ENCODE measurements at regions not wholly inside any gene's neighbourhood (a gene's known extent, or its start where the extent isn't known, plus 50 kb on each side); places are given as distances from the start of the nearest gene placed in this dataset.

DNA sequence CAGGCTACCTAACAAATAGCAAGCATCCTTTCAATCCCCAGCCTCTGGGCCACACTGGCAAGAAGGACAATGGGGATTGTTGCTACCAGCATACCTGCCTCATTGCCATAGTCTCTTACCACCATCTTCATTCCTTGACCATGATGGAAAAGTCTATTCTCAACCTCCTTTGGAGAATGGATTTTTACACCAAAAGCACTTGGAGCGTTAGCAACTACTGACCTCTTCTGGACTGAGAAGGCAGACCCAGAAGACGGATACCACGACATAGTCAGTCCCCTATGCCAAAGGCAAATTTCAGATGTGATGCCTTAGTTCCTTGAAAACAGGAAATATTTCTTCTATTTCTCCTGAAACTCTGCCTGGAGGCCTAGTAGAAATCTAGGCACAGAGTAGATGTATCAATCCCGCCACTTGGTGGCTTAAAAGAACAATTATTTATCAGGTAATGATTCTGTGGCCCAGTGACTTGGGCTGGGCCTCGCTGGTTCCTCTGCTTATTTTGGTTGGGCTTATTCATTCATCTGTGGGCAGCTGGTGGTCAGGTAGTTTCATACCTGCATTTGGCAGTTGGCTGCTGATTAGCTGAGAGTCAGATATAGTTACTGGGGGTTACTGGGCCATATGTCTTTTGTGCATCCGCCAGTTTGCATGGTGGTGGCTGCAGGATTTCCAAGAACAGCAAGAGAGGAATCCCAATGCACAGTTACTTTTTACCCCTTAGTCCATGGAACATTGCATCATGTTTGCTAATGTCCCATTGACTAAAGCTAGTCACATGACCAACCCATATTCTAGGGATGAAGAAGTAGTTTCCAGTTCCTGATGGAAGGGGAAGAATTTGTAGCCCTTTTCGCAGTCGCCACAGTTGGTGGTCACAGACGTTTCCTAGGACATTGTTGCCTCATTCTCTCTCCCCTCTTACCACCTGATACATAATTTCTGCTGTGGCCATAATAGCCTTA lies 75.2 kb downstream of the DHCR7 start:
- no peak for DNase-seq
- Histone ChIP-seq H3K4me2 (no peak overlapping the region), H2AFZ (ENCODE audit: low read depth) (no peak overlapping the region), H3K4me1 (ENCODE audit: control insufficient read depth in 1 of 2, insufficient read depth in 2 of 2, low read depth in 1 of 2, low read length in 1 of 2) (no peaks in the 10 kb centered on the region), H3K27me3 (ENCODE audit: insufficient read depth) (no peaks in the 10 kb centered on the region), H3K79me2 (ENCODE audit: insufficient read depth) (no peaks in the 10 kb centered on the region), H3K27ac (ENCODE audit: low read depth in 2 of 2, low read length in 1 of 2) (no peak overlapping the region), H3K36me3 (replicated peaks in 1 of 2; ENCODE audit: control insufficient read depth in 1 of 2, insufficient read depth in 2 of 2, low read length in 1 of 2) (no peaks in the 10 kb centered on the region), H4K20me1 (ENCODE audit: insufficient read depth) (no peaks in the 10 kb centered on the region), H3F3A (replicated peaks; ENCODE audit: insufficient read depth) (no peaks in the 10 kb centered on the region), H3K9me3 (no peaks in the 10 kb centered on the region), H3K4me3 (ENCODE audit: low read depth in 2 of 2, low read length in 1 of 2) (no peak overlapping the region), H3K9me2 (no peaks in the 10 kb centered on the region), H3K9ac (no peak overlapping the region)
- 51% methylated on average over 9 of the region's 9 CpGs for WGBS (ENCODE audit: low lambda C conversion rate)
- CTCF ChIA-PET = interaction anchor here (1.1 to 2.1 kb wide), 2 partner anchors 13 to 286 kb away, joined by 3 to 7 read pairs; no protein-coding TSS in a partner anchor
- peak; percentile 58 for TF ChIP-seq RAD21 (IDR thresholded peaks at IDR 0.05; ENCODE audit: low read length)
- no peak for TF ChIP-seq MXI1 (IDR thresholded peaks at IDR 0.05; ENCODE audit: low read depth, low read length)
- POLR2A ChIA-PET = no interaction called here

DNA sequence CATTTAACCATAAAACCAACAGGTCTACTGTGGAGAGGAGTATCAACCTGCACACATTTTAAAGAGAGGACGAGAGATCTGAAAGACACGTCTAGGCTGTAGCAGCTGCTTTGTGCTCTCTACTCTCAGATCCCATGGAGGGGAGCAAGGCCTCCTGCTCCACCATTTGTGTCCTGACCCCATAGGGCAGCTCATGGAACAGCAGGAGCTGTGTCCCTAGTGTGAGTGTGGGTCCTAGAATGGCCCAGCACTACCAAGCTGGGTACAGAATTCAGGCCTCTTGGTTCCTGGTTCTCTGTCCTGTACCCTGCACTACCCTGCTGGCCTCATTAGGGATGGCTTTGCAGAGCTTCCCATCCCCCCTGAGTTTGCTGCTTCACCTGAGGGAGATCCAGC lies 76.5 kb downstream of the DHCR7 start:
- no peak overlapping the region for H3K4me3 ChIP-seq (ENCODE audit: low read depth in 2 of 2, low read length in 1 of 2)
- CTCF ChIA-PET = interaction anchor here (0.6 to 2.1 kb wide), 6 partner anchors 11 to 592 kb away, joined by 3 to 7 read pairs (median 4); no protein-coding TSS in a partner anchor
- POLR2A ChIA-PET = no interaction called here

More for the DNA sequence above, 76.5 kb downstream of the DHCR7 start:
- Histone ChIP-seq H3K36me3 (replicated peaks in 1 of 2; ENCODE audit: control insufficient read depth in 1 of 2, insufficient read depth in 2 of 2, low read length in 1 of 2) (no peaks in the 10 kb centered on the region), H3K9me3 (no peaks in the 10 kb centered on the region), H3K27me3 (ENCODE audit: insufficient read depth) (no peaks in the 10 kb centered on the region), H3K4me1 (ENCODE audit: control insufficient read depth in 1 of 2, insufficient read depth in 2 of 2, low read depth in 1 of 2, low read length in 1 of 2) (no peaks in the 10 kb centered on the region), H4K20me1 (ENCODE audit: insufficient read depth) (no peaks in the 10 kb centered on the region), H3K9ac (no peak overlapping the region), H3K27ac (ENCODE audit: low read depth in 2 of 2, low read length in 1 of 2) (no peak overlapping the region), H3K4me2 (no peak overlapping the region), H3K9me2 (no peaks in the 10 kb centered on the region), H3K79me2 (ENCODE audit: insufficient read depth) (no peaks in the 10 kb centered on the region), H2AFZ (ENCODE audit: low read depth) (no peak overlapping the region), H3F3A (replicated peaks; ENCODE audit: insufficient read depth) (no peaks in the 10 kb centered on the region)
- 12% methylated on average over 2 of the region's 2 CpGs for WGBS (ENCODE audit: low lambda C conversion rate)
- DNase-seq = no peak
- TF ChIP-seq TCF12 (IDR thresholded peaks at IDR 0.05) (no peak), POLR2AphosphoS5 (IDR thresholded peaks at IDR 0.05; ENCODE audit: low read depth, low read length) (no peak), NFIC (IDR thresholded peaks at IDR 0.05; ENCODE audit: borderline replicate concordance) (no peak), RAD21 (IDR thresholded peaks at IDR 0.05; ENCODE audit: low read length) (no peak), SIN3A (IDR thresholded peaks at IDR 0.05; ENCODE audit: borderline replicate concordance, low read depth, low read length) (no peak), RFX5 (IDR thresholded peaks at IDR 0.05; ENCODE audit: low read length) (no peak), EP300 (IDR thresholded peaks at IDR 0.05; ENCODE audit: borderline replicate concordance in 1 of 2, low read depth in 1 of 2, low read length in 1 of 2) (no peak), EZH2phosphoT487 (IDR thresholded peaks at IDR 0.05; ENCODE audit: borderline replicate concordance, low read depth) (no peak), ELF1 (IDR thresholded peaks at IDR 0.05) (no peak), MXI1 (IDR thresholded peaks at IDR 0.05; ENCODE audit: low read depth, low read length) (no peak), CHD2 (IDR thresholded peaks at IDR 0.05; ENCODE audit: low read length, partially characterized antibody) (no peak)
- TF ChIP-seq, protein P1, sequence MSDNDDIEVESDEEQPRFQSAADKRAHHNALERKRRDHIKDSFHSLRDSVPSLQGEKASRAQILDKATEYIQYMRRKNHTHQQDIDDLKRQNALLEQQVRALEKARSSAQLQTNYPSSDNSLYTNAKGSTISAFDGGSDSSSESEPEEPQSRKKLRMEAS (IDR thresholded peaks at IDR 0.05; ENCODE audit: low read depth) = no peak
- TF ChIP-seq, protein P2, sequence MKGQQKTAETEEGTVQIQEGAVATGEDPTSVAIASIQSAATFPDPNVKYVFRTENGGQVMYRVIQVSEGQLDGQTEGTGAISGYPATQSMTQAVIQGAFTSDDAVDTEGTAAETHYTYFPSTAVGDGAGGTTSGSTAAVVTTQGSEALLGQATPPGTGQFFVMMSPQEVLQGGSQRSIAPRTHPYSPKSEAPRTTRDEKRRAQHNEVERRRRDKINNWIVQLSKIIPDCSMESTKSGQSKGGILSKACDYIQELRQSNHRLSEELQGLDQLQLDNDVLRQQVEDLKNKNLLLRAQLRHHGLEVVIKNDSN (IDR thresholded peaks at IDR 0.05; ENCODE audit: borderline replicate concordance, low read depth) = no peak
- TF ChIP-seq, protein P3, sequence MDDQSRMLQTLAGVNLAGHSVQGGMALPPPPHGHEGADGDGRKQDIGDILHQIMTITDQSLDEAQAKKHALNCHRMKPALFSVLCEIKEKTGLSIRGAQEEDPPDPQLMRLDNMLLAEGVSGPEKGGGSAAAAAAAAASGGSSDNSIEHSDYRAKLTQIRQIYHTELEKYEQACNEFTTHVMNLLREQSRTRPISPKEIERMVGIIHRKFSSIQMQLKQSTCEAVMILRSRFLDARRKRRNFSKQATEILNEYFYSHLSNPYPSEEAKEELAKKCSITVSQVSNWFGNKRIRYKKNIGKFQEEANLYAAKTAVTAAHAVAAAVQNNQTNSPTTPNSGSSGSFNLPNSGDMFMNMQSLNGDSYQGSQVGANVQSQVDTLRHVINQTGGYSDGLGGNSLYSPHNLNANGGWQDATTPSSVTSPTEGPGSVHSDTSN (IDR thresholded peaks at IDR 0.05) = no peak
- TF ChIP-seq, protein P4, sequence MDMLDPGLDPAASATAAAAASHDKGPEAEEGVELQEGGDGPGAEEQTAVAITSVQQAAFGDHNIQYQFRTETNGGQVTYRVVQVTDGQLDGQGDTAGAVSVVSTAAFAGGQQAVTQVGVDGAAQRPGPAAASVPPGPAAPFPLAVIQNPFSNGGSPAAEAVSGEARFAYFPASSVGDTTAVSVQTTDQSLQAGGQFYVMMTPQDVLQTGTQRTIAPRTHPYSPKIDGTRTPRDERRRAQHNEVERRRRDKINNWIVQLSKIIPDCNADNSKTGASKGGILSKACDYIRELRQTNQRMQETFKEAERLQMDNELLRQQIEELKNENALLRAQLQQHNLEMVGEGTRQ (IDR thresholded peaks at IDR 0.05; ENCODE audit: borderline replicate concordance, low read depth, low read length) = no peak

Data from SK-N-SH (cell line).